Neural cell (in vitro differentiated cells): ENCODE measurements at regions not wholly inside any gene's neighbourhood (a gene's known extent, or its start where the extent isn't known, plus 50 kb on each side); places are given as distances from the start of the nearest gene placed in this dataset.

Experiments
- EP300 ChIP-seq: fragments of 450-650 bp; conservative IDR thresholded peaks from 2 replicates; pipeline ENCODE4 v1.6.1; 2014; ENCODE audit warnings: antibody characterized with exemption, mild to moderate bottlenecking, moderate library complexity; ENCODE audit not compliant: poor library complexity, severe bottlenecking
- EZH2 ChIP-seq: fragments of 200-600, 300-800 bp; shearing (Covaris generic), sonication (generic); IDR thresholded peaks from 2 replicates; pipeline ENCODE4 v1.6.1; 2014; ENCODE audit warnings: antibody characterized with exemption, low read length, borderline replicate concordance, mild to moderate bottlenecking; ENCODE audit not compliant: insufficient read depth, poor library complexity, severe bottlenecking
- MXI1 ChIP-seq: fragments of 450-650 bp; conservative IDR thresholded peaks from 2 replicates; pipeline ENCODE4 v1.6.1; 2014; ENCODE audit warnings: antibody characterized with exemption, mild to moderate bottlenecking; ENCODE audit not compliant: poor library complexity, severe bottlenecking
- POLR2AphosphoS5 ChIP-seq: IDR thresholded peaks from 2 replicates; pipeline ENCODE4 v1.6.1; 2012
- RAD21 ChIP-seq: fragments of 450-650 bp; conservative IDR thresholded peaks from 2 replicates; pipeline ENCODE4 v1.6.1; 2014; ENCODE audit warnings: antibody characterized with exemption, mild to moderate bottlenecking, moderate library complexity
- SMC3 ChIP-seq: fragments of 450-650 bp; conservative IDR thresholded peaks from 2 replicates; pipeline ENCODE4 v1.6.1; 2014; ENCODE audit warnings: antibody characterized with exemption, mild to moderate bottlenecking, moderate library complexity; ENCODE audit not compliant: poor library complexity
- TAF1 ChIP-seq: IDR thresholded peaks from 2 replicates; pipeline ENCODE4 v1.6.1; 2012; ENCODE audit warnings: low read depth
- TF ChIP-seq, protein P1 (sequence below): fragments of 450-650 bp; IDR thresholded peaks from 2 replicates; pipeline ENCODE4 v1.5.1; 2014; ENCODE audit warnings: antibody characterized with exemption, mild to moderate bottlenecking, moderate library complexity; ENCODE audit not compliant: poor library complexity, severe bottlenecking
- TF ChIP-seq, protein P2 (sequence below): IDR thresholded peaks from 2 replicates; pipeline ENCODE4 v1.6.1; 2012; ENCODE audit warnings: borderline replicate concordance

DNA sequence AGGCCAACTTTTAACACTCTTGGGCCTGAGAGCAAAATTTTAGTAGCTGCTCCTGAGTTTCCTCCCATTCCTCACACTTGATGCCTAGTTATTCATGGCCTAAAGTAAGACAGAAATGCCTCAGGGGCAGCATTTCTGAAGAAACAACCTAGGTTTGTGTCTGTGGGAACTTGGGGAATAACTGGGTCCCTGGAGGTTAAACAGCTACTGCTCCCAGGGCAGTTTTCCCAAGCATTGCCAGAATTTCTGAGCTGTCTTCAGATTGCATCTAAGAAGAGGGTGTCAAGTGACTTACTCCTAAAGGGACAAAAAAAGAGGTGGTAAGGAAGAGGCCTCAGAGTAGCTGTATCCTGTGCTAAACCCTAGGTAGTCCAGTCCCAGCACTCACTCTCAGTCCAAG lies 130.8 kb upstream of the ACSL4 start:
- TF ChIP-seq, protein P1, sequence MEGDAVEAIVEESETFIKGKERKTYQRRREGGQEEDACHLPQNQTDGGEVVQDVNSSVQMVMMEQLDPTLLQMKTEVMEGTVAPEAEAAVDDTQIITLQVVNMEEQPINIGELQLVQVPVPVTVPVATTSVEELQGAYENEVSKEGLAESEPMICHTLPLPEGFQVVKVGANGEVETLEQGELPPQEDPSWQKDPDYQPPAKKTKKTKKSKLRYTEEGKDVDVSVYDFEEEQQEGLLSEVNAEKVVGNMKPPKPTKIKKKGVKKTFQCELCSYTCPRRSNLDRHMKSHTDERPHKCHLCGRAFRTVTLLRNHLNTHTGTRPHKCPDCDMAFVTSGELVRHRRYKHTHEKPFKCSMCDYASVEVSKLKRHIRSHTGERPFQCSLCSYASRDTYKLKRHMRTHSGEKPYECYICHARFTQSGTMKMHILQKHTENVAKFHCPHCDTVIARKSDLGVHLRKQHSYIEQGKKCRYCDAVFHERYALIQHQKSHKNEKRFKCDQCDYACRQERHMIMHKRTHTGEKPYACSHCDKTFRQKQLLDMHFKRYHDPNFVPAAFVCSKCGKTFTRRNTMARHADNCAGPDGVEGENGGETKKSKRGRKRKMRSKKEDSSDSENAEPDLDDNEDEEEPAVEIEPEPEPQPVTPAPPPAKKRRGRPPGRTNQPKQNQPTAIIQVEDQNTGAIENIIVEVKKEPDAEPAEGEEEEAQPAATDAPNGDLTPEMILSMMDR: no peak
- no peak for TF ChIP-seq RAD21
- TF ChIP-seq POLR2AphosphoS5: no peak
- TF ChIP-seq, protein P2, sequence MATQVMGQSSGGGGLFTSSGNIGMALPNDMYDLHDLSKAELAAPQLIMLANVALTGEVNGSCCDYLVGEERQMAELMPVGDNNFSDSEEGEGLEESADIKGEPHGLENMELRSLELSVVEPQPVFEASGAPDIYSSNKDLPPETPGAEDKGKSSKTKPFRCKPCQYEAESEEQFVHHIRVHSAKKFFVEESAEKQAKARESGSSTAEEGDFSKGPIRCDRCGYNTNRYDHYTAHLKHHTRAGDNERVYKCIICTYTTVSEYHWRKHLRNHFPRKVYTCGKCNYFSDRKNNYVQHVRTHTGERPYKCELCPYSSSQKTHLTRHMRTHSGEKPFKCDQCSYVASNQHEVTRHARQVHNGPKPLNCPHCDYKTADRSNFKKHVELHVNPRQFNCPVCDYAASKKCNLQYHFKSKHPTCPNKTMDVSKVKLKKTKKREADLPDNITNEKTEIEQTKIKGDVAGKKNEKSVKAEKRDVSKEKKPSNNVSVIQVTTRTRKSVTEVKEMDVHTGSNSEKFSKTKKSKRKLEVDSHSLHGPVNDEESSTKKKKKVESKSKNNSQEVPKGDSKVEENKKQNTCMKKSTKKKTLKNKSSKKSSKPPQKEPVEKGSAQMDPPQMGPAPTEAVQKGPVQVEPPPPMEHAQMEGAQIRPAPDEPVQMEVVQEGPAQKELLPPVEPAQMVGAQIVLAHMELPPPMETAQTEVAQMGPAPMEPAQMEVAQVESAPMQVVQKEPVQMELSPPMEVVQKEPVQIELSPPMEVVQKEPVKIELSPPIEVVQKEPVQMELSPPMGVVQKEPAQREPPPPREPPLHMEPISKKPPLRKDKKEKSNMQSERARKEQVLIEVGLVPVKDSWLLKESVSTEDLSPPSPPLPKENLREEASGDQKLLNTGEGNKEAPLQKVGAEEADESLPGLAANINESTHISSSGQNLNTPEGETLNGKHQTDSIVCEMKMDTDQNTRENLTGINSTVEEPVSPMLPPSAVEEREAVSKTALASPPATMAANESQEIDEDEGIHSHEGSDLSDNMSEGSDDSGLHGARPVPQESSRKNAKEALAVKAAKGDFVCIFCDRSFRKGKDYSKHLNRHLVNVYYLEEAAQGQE: no peak
- TF ChIP-seq TAF1: no peak
- TF ChIP-seq EP300: no peak
- TF ChIP-seq SMC3: no peak
- TF ChIP-seq EZH2: no peak
- TF ChIP-seq MXI1: no peak
